HCT116 (cell line): ENCODE measurements at regions not wholly inside any gene's neighbourhood (a gene's known extent, or its start where the extent isn't known, plus 50 kb on each side); places are given as distances from the start of the nearest gene placed in this dataset.

Source experiments
- ATAC-seq: fragments of 200-7000 bp; cut with Tn5 transposase; 2 replicates; pipeline ENCODE4 v1.9.1; 2020; ENCODE audit warnings: mild to moderate bottlenecking, moderate library complexity
- BruUV-seq: library from RNA; stranded (reverse); fragments of 400-500 nt; replicated peaks from 2 replicates; lab custom pipeline; 2021; lab: Mats Ljungman, UMichigan
- CTCF ChIA-PET: fragments of 300-600 bp; sonication (Branson Sonifier 250); formaldehyde crosslinking; loops from one replicate; lab custom pipeline; 2021; ENCODE audit warnings: antibody characterized with exemption; lab: Charles Lee
- POLR2A ChIA-PET: fragments of 300-600, 350-600 bp; sonication (Branson Sonifier 250); formaldehyde crosslinking; loops from one replicate; lab custom pipeline; 2021; ENCODE audit warnings: antibody characterized with exemption; lab: Charles Lee
- RAD21 ChIA-PET, 2 experiments: fragments of 300-600 bp; sonication (Branson Sonifier 250); formaldehyde crosslinking; loops; one replicate each; lab custom pipeline; 2023; ENCODE audit warnings: low total read pairs in 2 of 2; ENCODE audit not compliant: uncharacterized antibody in 2 of 2, unreplicated experiment in 2 of 2, low non-redundant PET in 1 of 2; lab: Charles Lee
- DNase-seq: peaks from one replicate; pipeline ENCODE4 v3.0.0-alpha.2; 2010; ENCODE audit warnings: low read depth, low spot score
- H2AFZ ChIP-seq: fragments of 200-600 bp; shearing (Covaris generic), sonication (generic); 2 replicates; pipeline ENCODE4 v1.6.1; 2017; ENCODE audit warnings: low read depth, mixed run types, mixed read lengths, antibody characterized with exemption, low read length; ENCODE audit not compliant: poor library complexity, severe bottlenecking
- H3K27ac ChIP-seq: 2 replicates; pipeline ENCODE4 v1.5.1; 2012; ENCODE audit warnings: low read depth, low read length
- H3K27me3 ChIP-seq: fragments of 200-600 bp; sonication (generic); 2 replicates; pipeline ENCODE4 v1.6.1; 2016; ENCODE audit warnings: mixed run types, low read length, mixed read lengths; ENCODE audit not compliant: insufficient read depth
- H3K36me3 ChIP-seq, 2 experiments: fragments of 200-500 bp in 1 of 2; fragments of 200-600 bp in 1 of 2; sonication (Bioruptor generic) in 1 of 2; sonication (generic) in 1 of 2; 2 replicates each; pipeline versions ENCODE4 v1.5.1 to v1.6.1; 2014 to 2016; ENCODE audit warnings: low read length in 2 of 2, inconsistent platforms in 1 of 2, mixed read lengths in 1 of 2, mixed run types in 1 of 2; ENCODE audit not compliant: insufficient read depth in 2 of 2, control insufficient read depth in 1 of 2
- H3K4me1 ChIP-seq, 2 experiments: fragments of 200-600 bp in 1 of 2; sonication (generic) in 1 of 2; 2 replicates each; pipeline versions ENCODE4 v1.5.1 to v1.6.1; 2012 to 2017; ENCODE audit warnings: low read length in 2 of 2, inconsistent platforms in 1 of 2, mild to moderate bottlenecking in 1 of 2, mixed read lengths in 1 of 2, mixed run types in 1 of 2, moderate library complexity in 1 of 2; ENCODE audit not compliant: insufficient read depth in 2 of 2, control insufficient read depth in 1 of 2
- H3K4me2 ChIP-seq: fragments of 200-600 bp; sonication (generic); 2 replicates; pipeline ENCODE4 v1.6.1; 2017; ENCODE audit warnings: mixed run types, low read length, mixed read lengths
- H3K4me3 ChIP-seq, 2 experiments: fragments of 200-600 bp in 1 of 2; sonication (generic) in 1 of 2; replicated peaks in 1 of 2; 2 replicates each; pipeline ENCODE4 v1.5.1; 2011 to 2016; ENCODE audit warnings: low read length in 2 of 2, control low read depth in 1 of 2, low read depth in 1 of 2, mild to moderate bottlenecking in 1 of 2, mixed read lengths in 1 of 2, mixed run types in 1 of 2
- H3K79me2 ChIP-seq: fragments of 200-600 bp; sonication (generic); 2 replicates; pipeline ENCODE4 v1.6.1; 2017; ENCODE audit warnings: mild to moderate bottlenecking, mixed run types, low read length, moderate library complexity, mixed read lengths; ENCODE audit not compliant: insufficient read depth
- H3K9ac ChIP-seq: fragments of 200-600 bp; sonication (generic); 2 replicates; pipeline ENCODE4 v1.6.1; 2016; ENCODE audit warnings: low read length, mixed read lengths
- H3K9me2 ChIP-seq: fragments of 200-600 bp; sonication (generic), shearing (Covaris generic); 2 replicates; pipeline ENCODE4 v1.6.1; 2017; ENCODE audit warnings: mixed run types, mild to moderate bottlenecking, moderate library complexity; ENCODE audit not compliant: insufficient read depth
- H3K9me3 ChIP-seq, 2 experiments: fragments of 200-500 bp in 1 of 2; fragments of 200-600 bp in 1 of 2; sonication (Bioruptor generic) in 1 of 2; sonication (generic) in 1 of 2; 2 replicates each; pipeline ENCODE4 v1.6.1; 2014 to 2017; ENCODE audit warnings: low read length in 2 of 2, mixed read lengths in 2 of 2, inconsistent platforms in 1 of 2, low read depth in 1 of 2, mild to moderate bottlenecking in 1 of 2, mixed run types in 1 of 2, moderate library complexity in 1 of 2; ENCODE audit not compliant: control insufficient read depth in 1 of 2, insufficient read depth in 1 of 2
- H4K20me1 ChIP-seq: fragments of 200-600 bp; sonication (generic), shearing (Covaris generic); 2 replicates; pipeline ENCODE4 v1.6.1; 2017; ENCODE audit warnings: mixed run types, mild to moderate bottlenecking, moderate library complexity; ENCODE audit not compliant: insufficient read depth
- ATF3 ChIP-seq: IDR thresholded peaks from 2 replicates; pipeline ENCODE4 v1.6.1; 2012
- EGR1 ChIP-seq: IDR thresholded peaks from 2 replicates; pipeline ENCODE4 v1.6.1; 2012; ENCODE audit warnings: low read depth
- ELF1 ChIP-seq: IDR thresholded peaks from 2 replicates; pipeline ENCODE4 v1.6.1; 2012; ENCODE audit warnings: low read depth, borderline replicate concordance
- FOSL1 ChIP-seq: IDR thresholded peaks from 2 replicates; pipeline ENCODE4 v1.6.1; 2012; ENCODE audit warnings: low read depth
- JUND ChIP-seq: IDR thresholded peaks from 2 replicates; pipeline ENCODE4 v1.6.1; 2012
- MAX ChIP-seq: IDR thresholded peaks from 2 replicates; pipeline ENCODE4 v1.6.1; 2012
- POLR2A ChIP-seq: IDR thresholded peaks from 2 replicates; pipeline ENCODE4 v1.7.0; 2011; ENCODE audit warnings: borderline replicate concordance; ENCODE audit not compliant: insufficient read depth, insufficient read length; ENCODE audit errors: extremely low read depth
- POLR2AphosphoS5 ChIP-seq: IDR thresholded peaks from 2 replicates; pipeline ENCODE4 v1.6.1; 2011; ENCODE audit warnings: mild to moderate bottlenecking, low read depth, low read length, moderate library complexity
- RAD21 ChIP-seq: IDR thresholded peaks from 2 replicates; pipeline ENCODE4 v1.6.1; 2012; ENCODE audit warnings: low read depth, mild to moderate bottlenecking
- REST ChIP-seq: IDR thresholded peaks from 2 replicates; pipeline ENCODE4 v1.6.1; 2012; ENCODE audit warnings: low read depth
- SIN3A ChIP-seq: IDR thresholded peaks from 2 replicates; pipeline ENCODE4 v1.6.1; 2012; ENCODE audit warnings: low read depth
- SP1 ChIP-seq: IDR thresholded peaks from 2 replicates; pipeline ENCODE4 v1.6.1; 2012; ENCODE audit warnings: low read depth
- SRF ChIP-seq: IDR thresholded peaks from 2 replicates; pipeline ENCODE4 v1.6.1; 2012; ENCODE audit warnings: low read depth
- TCF7L2 ChIP-seq: IDR thresholded peaks from 2 replicates; pipeline ENCODE4 v1.7.0; 2011; ENCODE audit warnings: borderline replicate concordance, inconsistent platforms; ENCODE audit not compliant: insufficient read depth, insufficient read length; ENCODE audit errors: extremely low read depth
- YY1 ChIP-seq: IDR thresholded peaks from 2 replicates; pipeline ENCODE4 v1.6.1; 2011; ENCODE audit warnings: low read length, low read depth, moderate library complexity, mild to moderate bottlenecking; ENCODE audit not compliant: insufficient replicate concordance; ENCODE audit errors: extremely low read depth
- ZBTB33 ChIP-seq: IDR thresholded peaks from 2 replicates; pipeline ENCODE4 v1.6.1; 2011; ENCODE audit warnings: mild to moderate bottlenecking, low read length, moderate library complexity; ENCODE audit not compliant: insufficient replicate concordance; ENCODE audit errors: extremely low read depth
- intact Hi-C: fragments of 100-400 bp; cut with micrococcal nuclease; formaldehyde crosslinking; loops from 2 replicates; pipeline ENCODE4 v1.10.0; 2022

GRCh38 chr3:68207327-68207726, 552.9 kb upstream of the SUCLG2 start:
- H3K9me3 ChIP-seq: peaks cover 0 to 35% of the 10 kb centered on the region in 2 experiments; a peak in 3 of 4 replicates
- TF ChIP-seq JUND: no peak
- no peak for TF ChIP-seq YY1
- no peak for TF ChIP-seq ELF1
- TF ChIP-seq REST: no peak
- TF ChIP-seq POLR2AphosphoS5: no peak
- no peak for TF ChIP-seq ATF3
- TF ChIP-seq RAD21: no peak
- TF ChIP-seq ZBTB33: no peak
- no peak for TF ChIP-seq FOSL1
- TF ChIP-seq MAX: no peak
- no peak for TF ChIP-seq SIN3A
- no peak for TF ChIP-seq POLR2A
- no peak for TF ChIP-seq SP1
- TF ChIP-seq TCF7L2: no peak
- TF ChIP-seq SRF: no peak
- no peak for TF ChIP-seq EGR1
- H2AFZ ChIP-seq: no peak overlapping the region
- DNase-seq: no peak
- no peak overlapping the region for H3K27ac ChIP-seq
- CTCF ChIA-PET: no interaction called here
- no peak for ATAC-seq
- no peaks in the 10 kb centered on the region for H3K36me3 ChIP-seq
- RAD21 ChIA-PET: no interaction called here
- H3K4me3 ChIP-seq: no peak overlapping the region
- H3K27me3 ChIP-seq: no peaks in the 10 kb centered on the region
- intact Hi-C loops: no loop called here
- no peaks in the 10 kb centered on the region for H3K9me2 ChIP-seq
- H3K4me1 ChIP-seq: no peaks in the 10 kb centered on the region
- H3K9ac ChIP-seq: no peak overlapping the region
- no peaks in the 10 kb centered on the region for H4K20me1 ChIP-seq
- no peak overlapping the region for H3K4me2 ChIP-seq
- no TSS peak for BruUV-seq
- no peaks in the 10 kb centered on the region for H3K79me2 ChIP-seq
- POLR2A ChIA-PET: no interaction called here
